Nephron (organoid): ENCODE measurements at regions not wholly inside any gene's neighbourhood (a gene's known extent, or its start where the extent isn't known, plus 50 kb on each side); places are given as distances from the start of the nearest gene placed in this dataset.

ENCODE experiments used
- H3K27ac Mint-ChIP-seq, 3 experiments: 2 replicates each; pipeline ENCODE4 v1.8.0; 2020; ENCODE audit warnings: mixed read lengths in 3 of 3, mild to moderate bottlenecking in 2 of 3, moderate library complexity in 1 of 3
- H3K27me3 Mint-ChIP-seq: 2 replicates; pipeline ENCODE4 v1.8.0; 2021; ENCODE audit warnings: low read depth, mild to moderate bottlenecking, moderate library complexity, mixed read lengths
- H3K36me3 Mint-ChIP-seq: 2 replicates; pipeline ENCODE4 v1.8.0; 2020; ENCODE audit warnings: low read depth, mixed read lengths
- H3K4me1 Mint-ChIP-seq: 2 replicates; pipeline ENCODE4 v1.8.0; 2020; ENCODE audit warnings: mixed read lengths
- H3K4me3 Mint-ChIP-seq, 3 experiments: 2 replicates each; pipeline ENCODE4 v1.8.0; 2020; ENCODE audit warnings: mild to moderate bottlenecking in 3 of 3, mixed read lengths in 3 of 3, moderate library complexity in 2 of 3
- H3K9me3 Mint-ChIP-seq: 2 replicates; pipeline ENCODE4 v1.8.0; 2020; ENCODE audit warnings: mixed read lengths
- CTCF ChIP-seq, 3 experiments: fragments of 200-600 bp; sonication (generic); IDR thresholded peaks; one replicate each; pipeline ENCODE4 v1.5.0; 2021; ENCODE audit warnings: antibody characterized with exemption in 3 of 3; ENCODE audit not compliant: unreplicated experiment in 3 of 3

GRCh38 chr11:19380375-19380774, 139.6 kb upstream of the E2F8 start:
- TF ChIP-seq CTCF (IDR thresholded peaks at IDR 0.05; ENCODE audit: unreplicated experiment in 3 of 3): no peak
- Mint-ChIP-seq H3K4me3 (no peak overlapping the region), H3K27ac (no peak overlapping the region), H3K27me3 (peaks cover 66% of the 10 kb centered on the region), H3K9me3 (no peaks in the 10 kb centered on the region), H3K4me1 (peaks cover 14% of the 10 kb centered on the region), H3K36me3 (no peaks in the 10 kb centered on the region)

- H3K4me3 Mint-ChIP-seq: no peak overlapping the region
- no peak overlapping the region for H3K27ac Mint-ChIP-seq
- no peaks in the 10 kb centered on the region for H3K36me3 Mint-ChIP-seq
- H3K4me1 Mint-ChIP-seq: peaks cover 14% of the 10 kb centered on the region
- TF ChIP-seq CTCF (IDR thresholded peaks at IDR 0.05; ENCODE audit: unreplicated experiment in 3 of 3): no peak
- peaks cover 72% of the 10 kb centered on the region for H3K27me3 Mint-ChIP-seq
- H3K9me3 Mint-ChIP-seq: no peaks in the 10 kb centered on the region
Observed at GRCh38 chr11:19379465-19379864, 138.7 kb upstream of the E2F8 start.

- Mint-ChIP-seq H3K27ac (no peak overlapping the region), H3K4me3 (no peak overlapping the region), H3K36me3 (no peaks in the 10 kb centered on the region), H3K9me3 (no peaks in the 10 kb centered on the region), H3K4me1 (peaks cover 14% of the 10 kb centered on the region), H3K27me3 (peaks cover 68% of the 10 kb centered on the region)
- TF ChIP-seq CTCF (IDR thresholded peaks at IDR 0.05; ENCODE audit: unreplicated experiment in 3 of 3): no peak
Observed at GRCh38 chr11:19378814-19379213, 138.1 kb upstream of the E2F8 start.

- H3K4me1 Mint-ChIP-seq: peaks cover 18% of the 10 kb centered on the region
- H3K36me3 Mint-ChIP-seq: no peaks in the 10 kb centered on the region
- peaks cover 72% of the 10 kb centered on the region for H3K27me3 Mint-ChIP-seq
- no peak for TF ChIP-seq CTCF (IDR thresholded peaks at IDR 0.05; ENCODE audit: unreplicated experiment in 3 of 3)
- no peak overlapping the region for H3K27ac Mint-ChIP-seq
- H3K4me3 Mint-ChIP-seq: no peak overlapping the region
- H3K9me3 Mint-ChIP-seq: no peaks in the 10 kb centered on the region
Observed at GRCh38 chr11:19377881-19378280, 137.1 kb upstream of the E2F8 start.

- Mint-ChIP-seq H3K36me3 (no peaks in the 10 kb centered on the region), H3K27me3 (peaks cover 60% of the 10 kb centered on the region), H3K9me3 (no peaks in the 10 kb centered on the region), H3K4me3 (no peak overlapping the region), H3K4me1 (peaks cover 32% of the 10 kb centered on the region), H3K27ac (no peak overlapping the region)
- no peak for TF ChIP-seq CTCF (IDR thresholded peaks at IDR 0.05; ENCODE audit: unreplicated experiment in 3 of 3)
Observed at GRCh38 chr11:19375440-19375839, 134.7 kb upstream of the E2F8 start.

- TF ChIP-seq CTCF (IDR thresholded peaks at IDR 0.05; ENCODE audit: unreplicated experiment in 3 of 3): no peak
- Mint-ChIP-seq H3K9me3 (no peaks in the 10 kb centered on the region), H3K27ac (no peak overlapping the region), H3K4me3 (no peak overlapping the region), H3K27me3 (peaks cover 56% of the 10 kb centered on the region), H3K4me1 (peaks cover 29% of the 10 kb centered on the region), H3K36me3 (no peaks in the 10 kb centered on the region)
Observed at GRCh38 chr11:19374151-19374569, 133.4 kb upstream of the E2F8 start.
